ENCODE measurements at regions not wholly inside any gene's neighbourhood (a gene's known extent, or its start where the extent isn't known, plus 50 kb on each side); places are given as distances from the start of the nearest gene placed in this dataset.
"Not testable (repeated sequence)": the region's sequence is repeated elsewhere in the genome, so short reads cannot be mapped to it uniquely, and the experiment has no call there.

DNA sequence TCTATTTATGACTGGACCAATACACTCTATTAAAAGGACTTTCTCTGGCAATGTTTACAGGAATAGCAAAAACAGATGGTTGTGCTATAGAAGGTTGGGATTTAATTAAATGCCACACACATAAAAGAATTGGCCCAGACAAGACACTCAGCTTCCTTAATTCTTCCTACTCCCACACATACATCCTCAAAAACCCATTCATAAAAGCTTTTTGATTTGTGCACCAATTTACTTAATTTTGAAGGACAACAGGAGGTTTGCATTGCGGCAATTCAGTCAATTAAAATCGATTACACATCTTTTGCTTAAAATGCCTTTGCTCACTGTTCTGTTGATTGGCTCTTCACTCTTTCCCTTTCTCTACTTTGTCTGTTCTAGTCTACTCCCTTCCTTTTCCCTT, 317.1 kb downstream of the CBLL2 start:
- Histone ChIP-seq H3K9me3 (ENCODE audit: control insufficient read depth, insufficient read depth, low read length) (no peaks in the 10 kb centered on the region), H3K4me3 (ENCODE audit: low read depth, low read length) (no peak overlapping the region), H3K9ac (ENCODE audit: low read depth, low read length) (no peak overlapping the region), H3K27me3 (ENCODE audit: control insufficient read depth, insufficient read depth, low read length) (no peaks in the 10 kb centered on the region), H3K36me3 (ENCODE audit: control insufficient read depth, insufficient read depth, low read length) (no peaks in the 10 kb centered on the region), H3K27ac (ENCODE audit: low read depth, low read length) (no peak overlapping the region), H3K4me1 (ENCODE audit: control insufficient read depth, insufficient read depth, low read length) (peaks cover 14% of the 10 kb centered on the region; the same call in 1 of the 2 replicates)

DNA sequence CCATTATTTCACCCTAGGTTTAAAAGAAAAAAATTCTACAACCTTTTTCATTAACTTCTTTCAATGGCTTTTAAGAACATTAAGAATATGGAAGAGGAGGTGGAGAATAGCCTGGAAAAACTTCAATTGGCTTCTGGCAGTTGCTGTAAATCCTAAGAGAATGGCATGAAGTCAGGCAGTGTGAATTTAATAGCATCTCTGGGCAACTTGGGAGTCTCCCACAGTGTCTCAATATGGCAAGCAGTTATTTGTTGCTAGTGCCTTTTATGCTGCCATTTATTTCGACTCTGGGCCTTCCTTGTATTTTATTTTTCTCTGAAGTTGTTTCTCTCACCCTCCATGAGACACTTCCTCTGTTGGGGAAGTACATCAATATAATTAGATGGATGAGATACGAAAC, 322.1 kb downstream of the CBLL2 start:
- Histone ChIP-seq H3K36me3 (ENCODE audit: control insufficient read depth, insufficient read depth, low read length) (no peaks in the 10 kb centered on the region), H3K4me3 (ENCODE audit: low read depth, low read length) (no peak overlapping the region), H3K27ac (ENCODE audit: low read depth, low read length) (no peak overlapping the region), H3K4me1 (ENCODE audit: control insufficient read depth, insufficient read depth, low read length) (no peaks in the 10 kb centered on the region), H3K9me3 (ENCODE audit: control insufficient read depth, insufficient read depth, low read length) (no peaks in the 10 kb centered on the region), H3K27me3 (ENCODE audit: control insufficient read depth, insufficient read depth, low read length) (no peaks in the 10 kb centered on the region; the same call in 1 of the 2 replicates), H3K9ac (ENCODE audit: low read depth, low read length) (no peak overlapping the region)

DNA sequence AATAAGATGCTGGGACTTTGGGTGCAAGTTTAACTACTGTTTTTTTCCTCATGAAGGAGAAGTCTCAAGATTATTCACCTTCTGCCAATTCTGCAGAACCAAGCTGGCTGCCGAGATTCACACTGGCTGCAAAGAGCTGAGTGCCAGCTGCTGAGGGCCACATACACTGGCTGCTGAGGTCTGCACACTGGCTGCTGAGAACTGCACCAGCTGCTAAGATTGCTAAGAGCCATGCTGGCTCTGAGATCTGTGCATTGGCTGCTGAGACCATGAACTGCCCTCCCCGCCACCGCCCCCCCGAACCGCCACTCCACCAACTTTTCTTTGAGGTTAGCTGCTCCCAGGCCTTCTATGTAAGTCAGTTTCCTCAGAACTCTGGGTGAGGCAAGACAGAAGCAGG, 330.3 kb downstream of the CBLL2 start:
- Histone ChIP-seq H3K4me3 (ENCODE audit: low read depth, low read length) (no peak overlapping the region), H3K36me3 (ENCODE audit: control insufficient read depth, insufficient read depth, low read length) (no peaks in the 10 kb centered on the region), H3K4me1 (ENCODE audit: control insufficient read depth, insufficient read depth, low read length) (no peaks in the 10 kb centered on the region), H3K27ac (ENCODE audit: low read depth, low read length) (no peak overlapping the region), H3K9me3 (ENCODE audit: control insufficient read depth, insufficient read depth, low read length) (no peaks in the 10 kb centered on the region), H3K27me3 (ENCODE audit: control insufficient read depth, insufficient read depth, low read length) (no peaks in the 10 kb centered on the region; the same call in 1 of the 2 replicates), H3K9ac (ENCODE audit: low read depth, low read length) (no peak overlapping the region)

DNA sequence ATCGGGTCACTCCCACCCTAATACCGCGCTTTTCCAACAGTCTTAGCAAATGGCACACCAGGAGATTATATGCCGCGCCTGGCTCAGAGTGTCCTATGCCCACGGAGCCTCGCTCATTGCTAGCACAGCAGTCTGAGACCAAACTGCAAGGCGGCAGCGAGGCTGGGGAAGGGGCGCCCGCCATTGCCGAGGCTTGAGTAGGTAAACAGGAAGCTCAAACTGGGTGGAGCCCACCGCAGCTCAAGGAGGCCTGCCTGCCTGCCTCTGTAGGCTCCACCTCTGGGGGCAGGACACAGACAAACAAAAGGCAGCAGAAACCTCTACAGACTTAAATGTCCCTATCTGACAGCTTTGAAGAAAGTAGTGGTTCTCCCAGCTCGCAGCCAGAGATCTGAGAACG, 336.7 kb downstream of the CBLL2 start:
- H3K27me3 ChIP-seq (ENCODE audit: control insufficient read depth, insufficient read depth, low read length); H3K36me3 ChIP-seq (ENCODE audit: control insufficient read depth, insufficient read depth, low read length); H3K9me3 ChIP-seq (ENCODE audit: control insufficient read depth, insufficient read depth, low read length); H3K27ac ChIP-seq (ENCODE audit: low read depth, low read length); H3K4me3 ChIP-seq (ENCODE audit: low read depth, low read length); H3K9ac ChIP-seq (ENCODE audit: low read depth, low read length); H3K4me1 ChIP-seq (ENCODE audit: control insufficient read depth, insufficient read depth, low read length): not testable (repeated sequence)

DNA sequence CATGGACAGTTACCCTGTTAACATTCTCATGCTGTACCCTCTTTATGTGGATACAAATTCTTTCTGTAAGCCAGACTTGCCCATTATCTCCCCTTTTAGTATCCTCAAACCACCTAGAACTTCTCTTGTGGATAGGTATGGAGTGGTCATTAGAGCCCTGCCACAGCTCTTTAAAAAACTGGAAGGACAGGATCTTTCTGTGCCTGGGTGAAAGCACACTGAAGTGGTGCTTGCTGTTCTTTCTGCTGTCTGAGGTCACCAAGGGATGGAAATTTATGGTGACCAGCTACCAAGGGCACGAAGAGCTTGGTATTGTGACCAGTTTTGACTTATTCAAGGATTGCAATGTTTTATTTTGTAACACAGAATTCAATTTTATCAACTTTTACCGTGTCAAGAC, 344.2 kb downstream of the CBLL2 start:
- no peak overlapping the region for H3K27ac ChIP-seq (ENCODE audit: low read depth, low read length)
- no peaks in the 10 kb centered on the region for H3K4me1 ChIP-seq (ENCODE audit: control insufficient read depth, insufficient read depth, low read length)
- no peak overlapping the region for H3K4me3 ChIP-seq (ENCODE audit: low read depth, low read length)
- no peaks in the 10 kb centered on the region for H3K9me3 ChIP-seq (ENCODE audit: control insufficient read depth, insufficient read depth, low read length)
- H3K36me3 ChIP-seq (ENCODE audit: control insufficient read depth, insufficient read depth, low read length) = no peaks in the 10 kb centered on the region
- no peak overlapping the region for H3K9ac ChIP-seq (ENCODE audit: low read depth, low read length)
- no peaks in the 10 kb centered on the region for H3K27me3 ChIP-seq (ENCODE audit: control insufficient read depth, insufficient read depth, low read length)

DNA sequence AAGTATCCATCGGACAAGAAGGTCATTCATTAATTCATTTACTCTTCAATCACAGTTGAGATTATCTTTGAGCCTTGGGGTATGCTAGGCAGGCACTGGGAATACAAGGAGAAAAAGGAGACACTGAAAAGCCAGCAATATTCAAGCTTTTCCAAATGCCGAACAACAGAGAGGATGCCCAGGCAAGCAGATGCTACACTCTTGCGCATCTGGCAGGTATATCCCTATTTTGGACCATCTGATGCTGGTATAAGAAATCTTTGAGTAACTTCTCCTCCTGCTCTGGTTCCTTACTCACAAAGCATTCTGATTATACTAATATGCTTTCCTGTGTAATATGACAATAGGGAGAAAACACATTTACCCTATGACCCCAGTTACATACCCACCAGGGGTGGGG, 354.9 kb downstream of the CBLL2 start:
- no peaks in the 10 kb centered on the region for H3K36me3 ChIP-seq (ENCODE audit: control insufficient read depth, insufficient read depth, low read length)
- no peaks in the 10 kb centered on the region for H3K4me1 ChIP-seq (ENCODE audit: control insufficient read depth, insufficient read depth, low read length)
- H3K27ac ChIP-seq (ENCODE audit: low read depth, low read length) = no peak overlapping the region
- no peaks in the 10 kb centered on the region for H3K9me3 ChIP-seq (ENCODE audit: control insufficient read depth, insufficient read depth, low read length)
- H3K4me3 ChIP-seq (ENCODE audit: low read depth, low read length) = no peak overlapping the region
- H3K9ac ChIP-seq (ENCODE audit: low read depth, low read length) = no peak overlapping the region
- no peaks in the 10 kb centered on the region; the same call in 1 of the 2 replicates for H3K27me3 ChIP-seq (ENCODE audit: control insufficient read depth, insufficient read depth, low read length)

DNA sequence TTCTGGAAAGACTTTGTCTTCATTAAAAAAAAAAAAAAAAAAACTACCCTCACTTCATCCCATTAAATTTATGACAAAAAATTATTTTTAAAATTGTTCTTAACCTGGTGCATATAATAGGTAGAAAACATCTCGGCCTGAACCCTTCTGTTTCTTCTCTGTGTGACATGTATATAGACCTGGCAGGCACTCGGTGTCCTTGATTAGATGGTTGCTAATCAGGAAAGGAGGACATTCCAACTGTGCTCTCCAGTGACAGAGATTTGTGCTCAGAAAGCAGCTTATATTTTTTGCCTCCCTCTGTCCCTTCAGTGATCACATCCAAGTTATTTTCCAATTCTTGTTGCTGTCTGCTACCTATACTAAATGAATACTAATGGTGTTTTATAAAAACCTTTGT, 355.6 kb downstream of the CBLL2 start:
- no peak overlapping the region for H3K9ac ChIP-seq (ENCODE audit: low read depth, low read length)
- H3K36me3 ChIP-seq (ENCODE audit: control insufficient read depth, insufficient read depth, low read length) = no peaks in the 10 kb centered on the region
- no peak overlapping the region for H3K27ac ChIP-seq (ENCODE audit: low read depth, low read length)
- H3K9me3 ChIP-seq (ENCODE audit: control insufficient read depth, insufficient read depth, low read length) = no peaks in the 10 kb centered on the region
- no peak overlapping the region for H3K4me3 ChIP-seq (ENCODE audit: low read depth, low read length)
- no peaks in the 10 kb centered on the region; the same call in 1 of the 2 replicates for H3K27me3 ChIP-seq (ENCODE audit: control insufficient read depth, insufficient read depth, low read length)
- H3K4me1 ChIP-seq (ENCODE audit: control insufficient read depth, insufficient read depth, low read length) = no peaks in the 10 kb centered on the region

DNA sequence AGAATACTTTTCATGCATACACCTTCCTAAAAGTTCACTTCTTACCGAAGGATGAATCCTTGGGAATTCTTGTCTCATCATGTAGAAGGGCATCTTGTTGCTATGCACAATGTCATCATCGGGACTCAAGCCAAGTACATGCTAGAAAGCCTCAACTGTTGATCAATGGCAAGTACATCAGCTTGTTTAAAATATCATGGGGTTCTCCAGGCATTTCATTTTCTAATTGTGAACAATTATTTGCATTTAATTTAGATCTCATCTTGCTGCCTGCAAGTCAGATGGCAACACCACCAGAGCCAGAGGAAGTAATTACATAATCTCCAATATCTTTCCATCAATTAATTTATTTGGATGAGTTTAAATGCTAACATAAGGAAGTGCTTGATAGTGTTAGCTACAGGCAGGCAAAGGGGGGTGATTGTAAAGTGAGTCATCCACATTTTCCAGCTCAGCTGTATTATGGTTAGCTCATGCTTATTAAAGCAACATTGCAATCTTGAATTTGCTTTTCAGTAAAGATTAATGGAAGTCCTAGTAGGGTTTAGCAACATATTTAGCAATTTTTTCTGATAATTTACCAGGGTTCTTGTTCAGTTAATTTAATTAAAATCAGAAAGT, 356.5 kb downstream of the CBLL2 start:
- H3K27me3 ChIP-seq (ENCODE audit: control insufficient read depth, insufficient read depth, low read length) = no peaks in the 10 kb centered on the region; the same call in 1 of the 2 replicates
- H3K9me3 ChIP-seq (ENCODE audit: control insufficient read depth, insufficient read depth, low read length) = no peaks in the 10 kb centered on the region
- H3K27ac ChIP-seq (ENCODE audit: low read depth, low read length) = no peak overlapping the region
- no peaks in the 10 kb centered on the region for H3K4me1 ChIP-seq (ENCODE audit: control insufficient read depth, insufficient read depth, low read length)
- no peak overlapping the region for H3K4me3 ChIP-seq (ENCODE audit: low read depth, low read length)
- H3K9ac ChIP-seq (ENCODE audit: low read depth, low read length) = no peak overlapping the region
- no peaks in the 10 kb centered on the region for H3K36me3 ChIP-seq (ENCODE audit: control insufficient read depth, insufficient read depth, low read length)

DNA sequence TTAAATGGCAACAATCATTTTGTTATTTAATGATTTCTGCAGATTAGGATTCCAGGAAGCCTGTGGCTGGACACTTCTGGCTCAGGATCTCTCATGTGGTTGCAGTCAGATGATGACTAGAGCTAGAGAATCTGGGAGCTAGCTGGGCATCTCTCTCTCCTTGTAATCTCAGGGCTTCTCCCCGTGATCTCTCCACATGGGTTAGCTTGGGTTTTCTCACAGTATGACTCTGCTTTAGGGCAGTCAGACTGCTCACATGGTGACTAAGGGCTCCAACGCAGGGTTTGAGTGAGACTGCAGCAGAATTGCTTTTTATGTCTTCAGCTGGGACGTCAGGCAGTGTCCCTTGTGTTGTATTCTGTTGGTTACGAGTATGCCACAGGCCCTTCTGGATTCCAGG, 361.4 kb downstream of the CBLL2 start:
- H3K27ac ChIP-seq (ENCODE audit: low read depth, low read length) = no peak overlapping the region
- peaks cover 4% of the 10 kb centered on the region; the same call in 1 of the 2 replicates for H3K27me3 ChIP-seq (ENCODE audit: control insufficient read depth, insufficient read depth, low read length)
- H3K4me3 ChIP-seq (ENCODE audit: low read depth, low read length) = no peak overlapping the region

DNA sequence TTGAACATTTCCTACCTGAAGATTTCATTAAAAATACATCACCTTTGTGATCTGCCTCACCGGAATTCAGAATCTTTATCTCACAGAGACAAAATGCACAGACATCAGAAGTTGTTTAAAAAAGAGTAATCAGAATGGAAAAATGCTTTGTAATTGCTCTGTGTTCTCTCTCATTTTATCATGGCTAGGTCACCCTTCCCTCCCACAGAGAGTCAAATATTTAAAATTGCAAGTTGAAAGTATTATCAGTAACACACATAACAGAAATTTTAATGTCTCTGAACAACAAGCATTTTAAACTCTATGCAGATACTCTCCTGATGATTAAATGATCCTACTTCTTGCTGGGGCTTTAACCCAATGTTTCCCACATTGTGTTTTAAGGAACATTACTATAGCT, 362.0 kb downstream of the CBLL2 start:
- peaks cover 4% of the 10 kb centered on the region; the same call in 1 of the 2 replicates for H3K27me3 ChIP-seq (ENCODE audit: control insufficient read depth, insufficient read depth, low read length)
- no peaks in the 10 kb centered on the region for H3K36me3 ChIP-seq (ENCODE audit: control insufficient read depth, insufficient read depth, low read length)
- H3K27ac ChIP-seq (ENCODE audit: low read depth, low read length) = no peak overlapping the region
- H3K4me3 ChIP-seq (ENCODE audit: low read depth, low read length) = no peak overlapping the region
- H3K9ac ChIP-seq (ENCODE audit: low read depth, low read length) = no peak overlapping the region
- H3K9me3 ChIP-seq (ENCODE audit: control insufficient read depth, insufficient read depth, low read length) = no peaks in the 10 kb centered on the region
- no peaks in the 10 kb centered on the region for H3K4me1 ChIP-seq (ENCODE audit: control insufficient read depth, insufficient read depth, low read length)

More for the DNA sequence above, 361.4 kb downstream of the CBLL2 start:
- Histone ChIP-seq H3K9ac (ENCODE audit: low read depth, low read length) (no peak overlapping the region), H3K9me3 (ENCODE audit: control insufficient read depth, insufficient read depth, low read length) (no peaks in the 10 kb centered on the region), H3K4me1 (ENCODE audit: control insufficient read depth, insufficient read depth, low read length) (no peaks in the 10 kb centered on the region), H3K36me3 (ENCODE audit: control insufficient read depth, insufficient read depth, low read length) (no peaks in the 10 kb centered on the region)

DNA sequence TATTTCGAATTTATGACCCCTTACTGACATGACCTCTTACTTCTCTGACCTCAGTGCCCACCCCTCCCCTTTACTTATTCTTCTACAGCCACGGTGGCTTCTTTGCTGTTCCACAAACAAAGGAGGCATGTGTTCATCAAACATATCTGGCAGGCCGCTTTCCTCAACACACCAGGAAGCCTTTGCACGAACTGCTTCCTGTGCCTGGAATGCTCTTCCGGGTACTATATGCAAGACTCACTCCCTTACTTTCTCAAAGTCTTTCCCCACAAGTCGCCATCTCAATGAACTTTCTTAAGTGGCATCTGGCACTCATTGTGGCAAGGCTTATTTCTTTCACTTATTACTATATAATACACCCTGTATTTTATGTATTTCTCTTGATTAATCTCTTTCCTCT, 351.5 kb upstream of the DDX53 start:
- Histone ChIP-seq H3K27ac (ENCODE audit: low read depth, low read length) (no peak overlapping the region), H3K27me3 (ENCODE audit: control insufficient read depth, insufficient read depth, low read length) (no peaks in the 10 kb centered on the region), H3K9me3 (ENCODE audit: control insufficient read depth, insufficient read depth, low read length) (no peaks in the 10 kb centered on the region), H3K36me3 (ENCODE audit: control insufficient read depth, insufficient read depth, low read length) (no peaks in the 10 kb centered on the region), H3K9ac (ENCODE audit: low read depth, low read length) (no peak overlapping the region), H3K4me1 (ENCODE audit: control insufficient read depth, insufficient read depth, low read length) (peaks cover 8% of the 10 kb centered on the region; the same call in 1 of the 2 replicates), H3K4me3 (ENCODE audit: low read depth, low read length) (no peak overlapping the region)

All from HUES48 (cell line).